ENCODE measurements at regions not wholly inside any gene's neighbourhood (a gene's known extent, or its start where the extent isn't known, plus 50 kb on each side); places are given as distances from the start of the nearest gene placed in this dataset.

DNA sequence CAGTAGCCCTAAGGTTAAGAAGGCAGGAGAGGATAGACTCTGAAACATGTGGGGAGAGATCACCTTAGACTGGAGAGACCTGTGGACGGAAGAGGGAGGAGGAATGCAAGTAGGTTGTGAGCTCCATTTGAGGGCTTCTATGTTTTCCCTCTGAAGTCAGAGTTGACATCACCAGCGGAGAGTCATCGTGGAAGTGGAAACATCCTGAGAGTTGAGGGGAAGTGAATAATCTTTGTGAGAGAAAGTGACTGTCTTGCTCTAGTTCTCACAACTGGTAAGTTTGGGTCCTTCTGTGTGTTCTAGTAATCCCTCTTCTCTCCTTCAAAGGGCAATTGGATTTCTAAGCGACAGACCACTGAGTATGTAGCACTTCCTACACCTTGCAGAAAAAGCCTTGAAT lies 103.6 kb upstream of the CCND2 start:
- TF ChIP-seq POLR2A (IDR thresholded peaks at IDR 0.05; ENCODE audit: low read depth, low read length) = no peak
- TF ChIP-seq CTCF (IDR thresholded peaks at IDR 0.05 in 2 of 3, conservative IDR thresholded peaks at IDR 0.05 in 1 of 3; ENCODE audit: control insufficient read depth in 2 of 3, extremely low read depth in 1 of 3, insufficient read depth in 1 of 3, low read depth in 3 of 3, low read length in 3 of 3) = no peak
- no peak for TF ChIP-seq POLR2AphosphoS5 (IDR thresholded peaks at IDR 0.05; ENCODE audit: low read length)
